T-helper 2 cell treated with Interferon-gamma antibody and Interleukin-4, amounts not matched to agents 5 μg/mL and 100 μg/mL, for 36 hours (primary cell): ENCODE measurements at regions not wholly inside any gene's neighbourhood (a gene's known extent, or its start where the extent isn't known, plus 50 kb on each side); places are given as distances from the start of the nearest gene placed in this dataset.
"Not testable (repeated sequence)": the region's sequence is repeated elsewhere in the genome, so short reads cannot be mapped to it uniquely, and the experiment has no call there.

ENCODE experiments used
- DNase-seq: peaks from one replicate; pipeline ENCODE4 v3.0.0; 2021; ENCODE audit warnings: low spot score
- H3K27ac Mint-ChIP-seq: one replicate; pipeline ENCODE4 v1.8.0; 2021; ENCODE audit warnings: mild to moderate bottlenecking, mixed read lengths
- H3K27me3 Mint-ChIP-seq: one replicate; pipeline ENCODE4 v1.8.0; 2021; ENCODE audit warnings: low read depth, mixed read lengths
- H3K36me3 Mint-ChIP-seq: one replicate; pipeline ENCODE4 v1.8.0; 2021; ENCODE audit warnings: low read depth, mixed read lengths
- H3K4me1 Mint-ChIP-seq: one replicate; pipeline ENCODE4 v1.8.0; 2021; ENCODE audit warnings: low read depth, mixed read lengths
- H3K4me3 Mint-ChIP-seq: one replicate; pipeline ENCODE4 v1.8.0; 2022; ENCODE audit warnings: mild to moderate bottlenecking, moderate library complexity, mixed read lengths
- H3K9me3 Mint-ChIP-seq: one replicate; pipeline ENCODE4 v1.8.0; 2021; ENCODE audit warnings: mixed read lengths

- no peaks in the 10 kb centered on the region for H3K9me3 Mint-ChIP-seq
- no peak overlapping the region for H3K4me3 Mint-ChIP-seq
- H3K4me1 Mint-ChIP-seq, result no peaks in the 10 kb centered on the region
- H3K27me3 Mint-ChIP-seq, result no peaks in the 10 kb centered on the region
- H3K36me3 Mint-ChIP-seq, result no peaks in the 10 kb centered on the region
- no peak for DNase-seq
- H3K27ac Mint-ChIP-seq, result no peak overlapping the region
Measured at GRCh38 chrX:41023098-41023497, 62.1 kb upstream of the USP9X start.

GRCh38 chrX:41024335-41024734, 60.9 kb upstream of the USP9X start:
- H3K9me3 Mint-ChIP-seq, H3K36me3 Mint-ChIP-seq, H3K27me3 Mint-ChIP-seq, H3K4me1 Mint-ChIP-seq, DNase-seq, H3K4me3 Mint-ChIP-seq, H3K27ac Mint-ChIP-seq: not testable (repeated sequence)

- H3K27me3 Mint-ChIP-seq, result no peaks in the 10 kb centered on the region
- H3K9me3 Mint-ChIP-seq, result no peaks in the 10 kb centered on the region
- no peak for DNase-seq
- H3K27ac Mint-ChIP-seq, result no peak overlapping the region
- H3K36me3 Mint-ChIP-seq, result no peaks in the 10 kb centered on the region
- no peaks in the 10 kb centered on the region for H3K4me1 Mint-ChIP-seq
- H3K4me3 Mint-ChIP-seq, result no peak overlapping the region
Measured at GRCh38 chrX:41024755-41025154, 60.5 kb upstream of the USP9X start.

- no peaks in the 10 kb centered on the region for H3K4me1 Mint-ChIP-seq
- DNase-seq, result no peak
- no peak overlapping the region for H3K4me3 Mint-ChIP-seq
- no peak overlapping the region for H3K27ac Mint-ChIP-seq
- H3K9me3 Mint-ChIP-seq, result no peaks in the 10 kb centered on the region
- H3K27me3 Mint-ChIP-seq, result no peaks in the 10 kb centered on the region
- H3K36me3 Mint-ChIP-seq, result no peaks in the 10 kb centered on the region
Measured at GRCh38 chrX:41025926-41026701, 59.1 kb upstream of the USP9X start.

- H3K4me1 Mint-ChIP-seq, result no peaks in the 10 kb centered on the region
- H3K4me3 Mint-ChIP-seq, result no peak overlapping the region
- DNase-seq, result no peak
- no peaks in the 10 kb centered on the region for H3K27me3 Mint-ChIP-seq
- H3K36me3 Mint-ChIP-seq, result no peaks in the 10 kb centered on the region
- no peaks in the 10 kb centered on the region for H3K9me3 Mint-ChIP-seq
- H3K27ac Mint-ChIP-seq, result no peak overlapping the region
Measured at GRCh38 chrX:41026702-41027078, 58.6 kb upstream of the USP9X start.

DNA sequence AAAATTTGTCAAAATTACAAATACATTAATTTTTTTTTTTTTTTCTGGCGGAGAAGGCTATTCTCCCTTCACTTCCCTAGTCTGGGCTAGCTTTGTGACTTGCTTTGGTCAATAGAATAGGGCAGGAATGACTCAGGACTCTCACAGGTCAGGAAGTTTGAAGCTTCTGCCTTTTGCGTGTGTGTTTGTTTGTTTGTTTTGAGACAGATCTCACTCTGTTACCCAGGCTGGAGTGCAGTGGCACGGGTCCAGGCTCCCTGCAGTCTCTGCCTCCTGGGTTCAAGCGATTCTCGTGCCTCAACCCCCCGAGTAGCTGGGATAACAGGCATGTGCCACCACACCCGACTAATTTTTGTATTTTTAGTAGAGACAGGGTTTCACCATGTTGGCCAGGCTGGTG, 55.9 kb upstream of the USP9X start:
- Mint-ChIP-seq H3K9me3 (no peaks in the 10 kb centered on the region), H3K4me3 (no peak overlapping the region), H3K36me3 (no peaks in the 10 kb centered on the region), H3K27ac (no peak overlapping the region), H3K27me3 (no peaks in the 10 kb centered on the region), H3K4me1 (no peaks in the 10 kb centered on the region)
- DNase-seq, result no peak

GRCh38 chrX:41031256-41031967, 53.8 kb upstream of the USP9X start:
- H3K4me1 Mint-ChIP-seq, result no peaks in the 10 kb centered on the region
- H3K27ac Mint-ChIP-seq, result no peak overlapping the region
- no peaks in the 10 kb centered on the region for H3K27me3 Mint-ChIP-seq
- DNase-seq, result no peak
- H3K9me3 Mint-ChIP-seq, result no peaks in the 10 kb centered on the region
- H3K4me3 Mint-ChIP-seq, result no peak overlapping the region
- no peaks in the 10 kb centered on the region for H3K36me3 Mint-ChIP-seq

- Mint-ChIP-seq H3K27ac (no peak overlapping the region), H3K9me3 (no peaks in the 10 kb centered on the region), H3K36me3 (no peaks in the 10 kb centered on the region), H3K4me3 (no peak overlapping the region), H3K27me3 (no peaks in the 10 kb centered on the region), H3K4me1 (no peaks in the 10 kb centered on the region)
- no peak for DNase-seq
Measured at GRCh38 chrX:41033299-41033698, 51.9 kb upstream of the USP9X start.

GRCh38 chrX:41034902-41035301, 50.3 kb upstream of the USP9X start:
- not testable (repeated sequence) for H3K4me3 Mint-ChIP-seq, H3K36me3 Mint-ChIP-seq, H3K4me1 Mint-ChIP-seq, H3K27me3 Mint-ChIP-seq, DNase-seq, H3K9me3 Mint-ChIP-seq, H3K27ac Mint-ChIP-seq
